ENCODE measurements at regions not wholly inside any gene's neighbourhood (a gene's known extent, or its start where the extent isn't known, plus 50 kb on each side); places are given as distances from the start of the nearest gene placed in this dataset.

DNA sequence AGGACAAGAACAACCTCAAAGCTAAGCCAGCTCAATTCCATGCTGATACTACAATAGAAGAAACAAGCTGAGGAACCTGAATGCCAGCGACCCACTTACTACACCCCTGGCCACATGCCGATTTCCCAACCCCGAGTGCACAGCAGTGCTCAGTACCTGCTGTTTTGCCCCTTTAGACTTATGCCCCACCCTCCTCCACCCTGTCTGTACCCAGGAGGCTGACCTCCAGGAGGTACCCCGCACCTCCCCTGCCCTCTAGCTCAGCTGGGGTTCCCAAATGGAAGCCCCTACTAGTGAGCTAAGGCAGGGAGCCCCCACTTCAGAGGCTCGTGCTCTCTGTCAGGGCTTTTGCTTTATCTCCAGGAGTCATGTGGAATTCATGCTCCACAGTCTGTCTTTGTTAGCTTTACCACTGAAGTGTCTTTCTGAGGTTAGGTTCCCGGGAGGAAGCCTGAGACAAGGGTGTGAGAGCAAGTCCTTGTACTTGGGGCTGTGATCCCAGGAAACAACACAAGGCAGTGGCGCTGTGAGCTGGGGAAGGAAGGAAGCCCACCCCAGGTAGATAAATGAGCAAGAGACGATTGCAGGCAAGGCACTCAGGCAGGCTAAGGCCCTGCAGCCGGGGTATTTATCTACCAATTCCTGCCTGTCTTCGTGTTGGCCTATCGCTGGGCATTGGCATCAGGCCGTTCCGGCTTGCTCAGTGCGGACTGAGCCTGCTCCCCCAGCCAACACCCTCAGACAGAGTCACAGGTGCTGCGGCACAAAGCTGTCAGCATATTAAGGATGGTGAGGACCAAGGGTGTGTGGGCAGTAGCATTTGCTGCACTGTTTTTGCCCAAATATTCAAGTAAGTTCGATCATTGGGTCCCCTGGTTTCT lies 220.5 kb downstream of the CYP26B1 start:
- TF ChIP-seq CTCF (IDR thresholded peaks at IDR 0.05): no peak
- Mint-ChIP-seq H3K4me3 (no peak overlapping the region), H3K4me1 (peaks cover 34% of the 10 kb centered on the region), H3K9me3 (no peaks in the 10 kb centered on the region), H3K27me3 (ENCODE audit: low read depth, poor library complexity) (peaks cover 33% of the 10 kb centered on the region), H3K27ac (no peak overlapping the region), H3K36me3 (ENCODE audit: low read depth) (no peaks in the 10 kb centered on the region)
- DNase-seq: no peak

DNA sequence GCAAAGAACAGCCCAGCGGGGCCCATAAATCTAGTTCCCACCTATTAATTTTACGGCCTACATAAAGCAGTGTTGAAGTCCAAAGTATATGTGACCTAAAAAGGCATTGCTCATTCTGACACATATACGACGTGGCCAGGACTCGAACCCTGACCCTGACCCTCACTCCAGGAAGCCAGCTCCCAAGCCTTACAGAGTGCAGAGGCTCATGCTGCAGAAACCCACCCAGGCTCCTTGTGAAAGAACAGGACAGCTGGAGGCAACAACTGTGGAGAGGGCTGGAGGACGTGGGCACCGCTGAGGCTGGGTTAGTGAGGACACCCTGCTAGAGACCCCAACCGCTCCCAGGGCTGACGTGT lies 221.6 kb downstream of the CYP26B1 start:
- TF ChIP-seq CTCF (IDR thresholded peaks at IDR 0.05): no peak
- peaks cover 34% of the 10 kb centered on the region for H3K4me1 Mint-ChIP-seq
- H3K4me3 Mint-ChIP-seq: no peak overlapping the region
- peak; percentile 36 for DNase-seq
- peaks cover 36% of the 10 kb centered on the region for H3K27me3 Mint-ChIP-seq (ENCODE audit: low read depth, poor library complexity)
- H3K9me3 Mint-ChIP-seq: no peaks in the 10 kb centered on the region
- H3K27ac Mint-ChIP-seq: no peak overlapping the region
- H3K36me3 Mint-ChIP-seq (ENCODE audit: low read depth): no peaks in the 10 kb centered on the region

GRCh38 chr2:71925268-71926088 lies 222.2 kb downstream of the CYP26B1 start:
- no peak for DNase-seq
- TF ChIP-seq CTCF (IDR thresholded peaks at IDR 0.05): no peak
- Mint-ChIP-seq H3K4me3 (no peak overlapping the region), H3K36me3 (ENCODE audit: low read depth) (no peaks in the 10 kb centered on the region), H3K27ac (peak overlapping the region; percentile 63), H3K4me1 (peaks cover 34% of the 10 kb centered on the region), H3K27me3 (ENCODE audit: low read depth, poor library complexity) (peaks cover 36% of the 10 kb centered on the region), H3K9me3 (no peaks in the 10 kb centered on the region)

DNA sequence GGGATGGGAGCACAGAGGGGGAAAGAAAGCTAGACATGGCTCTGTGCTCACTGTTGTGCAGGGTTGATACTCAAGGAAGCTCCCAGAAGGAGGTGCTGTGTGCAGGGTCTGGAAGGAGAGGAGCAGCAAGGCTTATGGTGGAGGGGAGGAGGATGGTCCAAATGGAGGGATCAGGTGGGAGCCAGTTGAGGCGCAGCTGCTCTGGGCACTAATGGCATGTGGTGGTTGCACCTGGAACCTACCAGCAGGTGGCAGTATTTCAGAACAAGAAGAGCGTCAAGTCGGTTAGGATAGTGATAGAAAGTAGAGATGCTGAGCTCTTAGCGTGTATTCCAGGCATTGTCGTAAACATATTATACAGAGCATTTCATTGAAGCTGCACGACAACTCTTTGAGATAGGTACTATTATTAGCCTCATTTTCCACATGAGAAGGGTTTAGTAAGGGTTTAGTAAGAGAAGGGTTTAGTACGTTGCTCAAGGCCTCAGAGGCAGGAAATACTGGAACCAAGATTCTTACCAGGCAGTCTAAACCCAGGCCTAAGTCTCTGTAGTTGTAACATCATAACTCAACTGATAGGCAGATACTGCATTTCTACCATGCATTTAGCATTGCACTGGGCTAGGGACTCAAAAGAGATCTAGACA lies 223.7 kb downstream of the CYP26B1 start:
- Mint-ChIP-seq H3K27ac (no peak overlapping the region), H3K4me1 (peaks cover 34% of the 10 kb centered on the region), H3K36me3 (ENCODE audit: low read depth) (no peaks in the 10 kb centered on the region), H3K9me3 (no peaks in the 10 kb centered on the region), H3K4me3 (no peak overlapping the region), H3K27me3 (ENCODE audit: low read depth, poor library complexity) (peaks cover 36% of the 10 kb centered on the region)
- TF ChIP-seq CTCF (IDR thresholded peaks at IDR 0.05): peak; percentile 84
- peak; percentile 75 for DNase-seq

DNA sequence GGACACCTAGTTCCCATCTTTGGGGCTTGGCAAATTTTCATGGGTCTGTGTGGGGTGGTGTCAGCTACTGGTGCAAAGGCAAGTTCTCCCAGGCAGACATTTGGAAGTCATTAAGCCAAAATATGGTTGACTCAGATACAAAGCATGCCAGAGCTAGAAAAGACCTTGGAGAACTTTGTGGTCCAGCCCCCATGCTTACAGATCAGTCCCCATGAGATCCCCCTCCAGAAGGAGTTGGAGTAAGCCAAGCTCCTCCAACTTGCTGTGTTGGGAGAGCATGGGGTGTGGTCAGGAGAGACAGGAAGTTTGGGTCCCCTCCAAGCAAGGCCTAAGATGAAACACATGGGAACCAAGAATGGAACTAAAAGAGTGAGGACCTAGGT lies 224.5 kb downstream of the CYP26B1 start:
- Mint-ChIP-seq H3K4me3 (no peak overlapping the region), H3K4me1 (peaks cover 34% of the 10 kb centered on the region), H3K36me3 (ENCODE audit: low read depth) (no peaks in the 10 kb centered on the region), H3K9me3 (peaks cover 8% of the 10 kb centered on the region), H3K27me3 (ENCODE audit: low read depth, poor library complexity) (peaks cover 40% of the 10 kb centered on the region), H3K27ac (no peak overlapping the region)
- no peak for TF ChIP-seq CTCF (IDR thresholded peaks at IDR 0.05)
- DNase-seq: no peak

All from nephron progenitor cell (in vitro differentiated cells).